T47D (cell line): ENCODE measurements at regions not wholly inside any gene's neighbourhood (a gene's known extent, or its start where the extent isn't known, plus 50 kb on each side); places are given as distances from the start of the nearest gene placed in this dataset.
"Not testable (repeated sequence)": the region's sequence is repeated elsewhere in the genome, so short reads cannot be mapped to it uniquely, and the experiment has no call there.

Experiments
- DNase-seq, 2 experiments: peaks; one replicate each; pipeline versions ENCODE4 v3.0.0 to v3.0.0-alpha.2; 2011 to 2012; ENCODE audit warnings: low read depth in 1 of 2, low spot score in 1 of 2
- JUND ChIP-seq: IDR thresholded peaks from 2 replicates; pipeline ENCODE4 v1.6.1; 2012; ENCODE audit warnings: low read depth
- in situ Hi-C: cut with HindIII; loops from 2 replicates; pipeline ENCODE4 v1.10.0; 2016; ENCODE audit warnings: low sequenced_read_pairs, low pct_unique_long_range_greater_than_20kb

DNA sequence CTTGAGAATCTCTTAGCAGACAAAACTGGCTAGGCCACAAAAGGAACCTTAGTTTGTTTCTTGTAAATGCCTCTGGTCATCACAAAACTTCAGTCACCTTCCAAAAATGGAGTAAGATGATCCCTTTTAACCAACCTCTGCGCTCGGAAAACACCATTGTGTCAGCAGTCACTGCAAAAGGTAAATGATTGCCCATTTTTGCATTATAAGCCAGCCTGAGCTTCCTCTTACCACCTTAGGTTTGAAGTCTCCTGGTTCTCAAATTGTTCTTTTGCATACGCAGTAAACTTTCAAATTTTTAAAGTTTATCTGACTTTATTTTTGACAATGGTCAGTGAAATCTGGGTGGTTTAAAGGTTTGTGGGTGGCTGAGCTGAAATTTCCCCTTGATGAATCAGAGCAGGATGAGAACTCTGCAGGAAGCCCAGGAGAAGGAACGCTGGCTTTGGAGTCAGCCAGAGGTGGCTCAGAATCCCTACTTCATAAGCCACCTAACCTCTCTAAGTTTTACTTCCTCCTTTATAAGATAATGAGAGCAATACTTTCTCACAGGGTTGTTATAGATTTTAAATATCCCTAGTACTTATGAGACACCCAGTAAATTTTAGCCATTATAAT, 131.4 kb downstream of the MED10 start:
- no peak for DNase-seq
- in situ Hi-C loops: no loop called here
- no peak for TF ChIP-seq JUND

DNA sequence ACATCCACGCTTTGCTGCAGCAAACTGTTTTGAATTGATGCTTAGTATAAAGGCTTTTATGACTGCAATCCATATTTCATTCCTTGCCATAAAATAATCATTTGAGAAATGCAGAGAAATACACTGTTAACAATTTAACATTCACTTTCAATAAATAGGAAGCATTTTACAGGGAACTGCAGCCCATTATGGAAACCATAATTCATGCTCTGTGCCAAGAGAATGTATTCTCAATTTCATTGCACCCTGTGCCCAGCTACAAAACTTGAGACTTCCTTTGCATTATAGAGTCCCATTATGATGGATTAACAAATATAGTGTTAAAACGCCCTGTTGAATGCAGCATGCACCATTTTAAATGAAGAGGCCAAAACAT, 134.0 kb downstream of the MED10 start:
- no peak for DNase-seq
- in situ Hi-C loops: no loop called here
- no peak for TF ChIP-seq JUND

DNA sequence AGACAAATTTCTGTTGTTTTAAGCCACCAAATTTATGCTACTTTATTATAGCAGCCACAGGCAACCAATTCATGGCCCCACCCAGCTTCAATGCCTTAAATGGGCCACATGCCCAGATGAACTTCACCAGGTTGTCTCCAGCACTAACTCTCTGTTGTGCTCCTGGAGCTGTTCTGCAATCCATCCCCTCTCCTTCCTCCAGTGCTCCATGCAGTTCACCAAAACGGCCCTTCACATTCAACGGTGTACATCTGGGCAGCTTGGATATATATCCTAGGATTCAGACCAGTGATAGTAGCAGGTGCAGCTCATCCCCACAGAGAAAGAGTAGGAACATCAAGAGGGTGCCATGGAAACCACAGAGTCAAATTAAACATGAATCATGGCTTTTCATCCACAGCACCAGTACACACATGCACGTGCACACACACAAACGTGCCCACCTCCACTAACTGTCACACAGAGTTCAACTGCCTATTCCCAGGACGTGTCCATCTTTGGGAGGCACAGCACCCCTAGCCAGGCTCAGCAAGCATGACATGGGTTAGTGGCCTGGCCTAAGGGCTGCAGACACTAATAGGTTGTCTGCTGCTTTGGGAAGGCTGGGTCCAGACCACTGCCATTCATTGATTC, 134.5 kb downstream of the MED10 start:
- no peak for DNase-seq
- no peak for TF ChIP-seq JUND
- in situ Hi-C loops: no loop called here

DNA sequence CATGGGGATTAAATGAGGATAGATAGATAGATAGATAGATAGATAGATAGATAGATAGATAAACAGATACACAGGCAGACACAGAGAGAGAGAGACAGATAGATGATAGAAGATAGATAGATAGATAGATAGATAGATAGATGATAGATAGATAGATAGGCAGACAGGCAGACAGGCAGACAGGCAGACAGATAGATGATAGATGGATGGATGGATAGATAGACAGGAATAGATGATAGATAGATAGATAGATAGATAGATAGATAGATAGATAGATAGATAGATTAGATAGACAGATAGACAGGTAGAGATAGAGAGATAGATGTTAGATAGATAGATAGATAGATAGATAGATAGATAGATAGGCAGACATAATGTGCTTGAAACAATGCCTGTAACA, 137.3 kb downstream of the MED10 start:
- DNase-seq, in situ Hi-C loops: not testable (repeated sequence)

DNA sequence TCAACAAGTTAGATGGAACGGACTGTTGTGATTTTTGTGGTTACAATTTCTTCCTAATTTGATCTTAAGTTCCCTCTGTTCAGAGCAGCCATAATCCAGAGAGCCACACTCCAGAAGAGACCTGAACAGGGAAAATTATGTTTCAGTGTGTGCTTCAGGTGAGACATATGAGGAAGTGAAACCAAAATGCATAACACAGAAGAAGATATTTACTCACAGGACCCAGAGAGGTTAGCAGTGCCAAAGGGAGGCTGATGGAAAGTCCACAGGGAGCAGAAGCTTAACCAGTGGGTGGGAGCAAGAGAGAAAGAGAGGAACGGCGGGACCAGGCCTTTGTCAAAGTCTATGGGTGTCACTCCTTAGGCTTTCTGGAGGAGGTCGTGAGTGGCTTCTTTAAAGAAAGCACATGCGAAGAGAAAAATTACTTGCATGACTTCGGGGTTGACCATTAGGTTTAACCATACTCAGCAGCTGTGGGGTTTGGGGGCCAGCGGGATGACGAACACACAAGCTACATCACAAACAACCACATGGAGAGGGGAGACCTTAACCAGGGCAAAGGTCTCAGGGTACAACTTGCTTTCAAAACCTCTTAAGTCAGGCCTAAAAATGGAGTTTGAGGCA, 141.4 kb downstream of the MED10 start:
- in situ Hi-C loops: no loop called here
- no peak for TF ChIP-seq JUND
- DNase-seq: no peak

DNA sequence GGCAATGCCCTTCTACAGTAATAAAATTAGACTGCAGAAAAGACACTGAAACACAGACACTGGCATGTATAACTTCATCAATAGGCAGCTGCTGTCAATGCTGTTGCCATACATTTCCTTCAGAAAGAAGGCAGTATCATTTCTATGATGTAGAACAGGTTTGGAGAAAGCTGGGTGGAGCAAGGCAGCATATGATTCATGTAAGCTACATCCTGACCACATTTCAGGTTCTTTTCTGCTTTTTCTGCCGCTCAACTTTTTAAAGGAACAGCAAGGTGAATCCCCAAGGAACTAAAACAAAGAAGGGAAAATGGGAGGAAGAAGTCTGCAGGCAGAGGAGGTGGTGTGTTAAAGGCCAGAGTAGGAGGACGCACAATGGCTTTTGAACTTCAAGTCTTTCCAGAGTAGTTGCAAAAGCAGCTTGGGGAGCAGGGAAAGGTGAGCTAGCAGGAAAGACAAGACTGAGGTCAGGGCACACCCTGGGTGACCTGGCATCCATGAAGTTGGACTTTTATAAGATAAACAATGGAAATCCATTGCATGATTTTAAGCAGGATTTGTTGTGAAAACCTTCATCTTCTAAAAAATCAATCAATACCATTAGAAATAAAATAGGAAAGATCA, 142.1 kb downstream of the MED10 start:
- TF ChIP-seq JUND: no peak
- no peak for DNase-seq
- in situ Hi-C loops: no loop called here

DNA sequence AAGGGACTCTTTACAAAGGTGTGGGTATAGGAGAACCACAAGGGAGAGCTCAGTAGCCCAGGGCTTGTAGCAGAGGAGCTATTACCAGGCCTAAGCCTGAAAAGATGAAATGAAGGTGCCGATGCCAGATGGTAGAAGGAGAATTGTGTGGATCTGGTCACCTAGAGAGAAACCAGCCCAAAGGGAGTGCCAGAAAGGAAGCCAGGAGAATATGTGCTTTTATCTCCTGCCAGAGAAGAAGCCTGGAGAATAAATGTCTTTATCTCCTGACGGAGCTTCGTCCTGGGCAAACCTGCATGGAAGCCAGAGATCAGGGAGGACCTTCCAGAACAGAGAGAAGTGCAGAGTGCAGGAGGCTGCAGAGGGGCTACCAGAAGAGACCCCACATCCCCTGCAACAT, 142.6 kb downstream of the MED10 start:
- no peak for TF ChIP-seq JUND
- in situ Hi-C loops: no loop called here
- DNase-seq: no peak

DNA sequence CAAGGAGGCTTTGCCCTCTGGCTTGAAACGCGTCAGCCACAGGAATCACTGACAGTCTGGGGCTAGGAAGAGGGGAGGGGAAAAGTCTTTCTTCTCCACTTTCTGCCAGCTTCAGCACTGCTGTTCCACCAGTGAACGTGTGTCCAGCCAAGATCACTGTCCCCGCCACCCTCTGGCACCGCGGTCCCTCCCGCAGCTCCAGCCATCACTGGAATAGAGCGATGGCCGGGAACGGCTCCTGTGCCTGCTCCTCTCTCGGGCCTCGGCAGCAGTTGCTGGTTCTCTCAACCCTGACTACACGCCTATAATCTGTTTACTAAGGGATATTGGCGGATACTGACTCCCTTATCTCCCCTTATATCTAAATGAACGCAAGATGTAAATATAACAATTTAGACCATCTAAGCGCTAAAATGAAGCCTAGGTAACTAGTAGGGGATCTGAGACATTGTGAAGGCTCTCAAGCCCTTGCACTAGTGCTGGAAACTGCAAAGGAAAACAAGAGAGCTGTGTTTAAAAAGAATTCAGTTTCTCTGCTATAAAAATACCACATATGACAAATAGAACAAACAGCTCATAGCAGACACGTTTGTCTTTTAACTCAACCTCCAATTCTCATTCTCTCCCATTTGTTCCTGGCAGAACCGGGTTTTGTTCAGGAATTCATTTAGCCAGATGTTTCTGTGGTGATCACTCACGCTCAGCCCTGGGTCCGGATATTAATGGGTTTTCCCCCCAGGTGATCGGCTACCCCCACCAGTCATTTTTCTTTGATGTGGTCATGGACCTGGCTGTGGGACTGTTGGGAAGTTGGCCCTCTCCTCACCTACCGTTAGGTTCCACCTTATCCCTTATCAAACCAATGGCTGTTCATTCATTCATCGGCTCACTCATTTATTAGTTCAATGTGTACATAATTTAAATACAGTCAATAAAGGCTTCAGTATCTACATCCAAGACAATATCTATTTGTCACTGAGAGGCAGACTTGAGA, 149.8 kb downstream of the MED10 start:
- in situ Hi-C loops: no loop called here
- TF ChIP-seq JUND: no peak
- DNase-seq: no peak

DNA sequence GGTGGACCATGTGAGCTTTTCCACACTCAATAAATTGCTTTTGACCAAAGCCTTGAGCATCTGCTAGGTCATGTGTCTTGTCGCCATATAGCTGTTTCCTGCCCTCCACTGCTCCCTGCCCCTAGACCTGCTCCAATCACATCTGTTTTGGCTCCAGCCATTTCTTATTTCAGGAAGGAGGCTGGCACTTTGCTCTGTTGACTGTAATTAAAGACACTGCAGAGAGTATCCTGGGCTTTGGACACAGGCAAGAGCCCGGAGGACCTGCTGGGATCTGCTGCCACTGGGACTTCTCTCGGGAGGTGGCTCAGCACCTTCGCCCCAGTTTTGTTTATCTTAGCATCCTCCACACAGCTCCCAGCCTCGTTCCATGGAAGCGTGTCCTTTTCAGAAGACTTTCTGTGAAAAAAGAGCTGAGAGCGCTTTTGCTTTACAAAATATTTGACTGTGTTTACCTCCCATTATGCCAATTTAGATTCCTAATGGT, 153.2 kb downstream of the MED10 start:
- in situ Hi-C loops: no loop called here
- DNase-seq: no peak
- TF ChIP-seq JUND: no peak

DNA sequence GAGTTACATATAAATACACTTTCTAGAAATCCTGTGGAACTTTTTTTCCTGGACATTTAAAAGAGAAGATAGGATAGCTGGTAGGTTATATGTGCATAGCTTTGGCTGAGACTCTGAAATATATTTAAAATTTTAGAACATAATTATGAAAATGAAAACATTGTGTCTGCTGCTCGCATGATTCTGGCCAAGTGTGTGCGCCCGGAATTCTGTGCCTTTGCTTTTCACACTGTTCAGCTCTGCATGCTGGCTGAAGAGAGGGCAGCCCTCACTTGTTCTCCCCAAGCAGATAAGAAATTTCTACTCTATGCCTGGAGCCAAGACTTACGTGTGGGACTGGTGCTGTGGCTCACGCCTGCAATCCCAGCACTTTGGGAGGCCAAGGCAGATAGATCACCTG, 153.9 kb downstream of the MED10 start:
- no peak for DNase-seq
- in situ Hi-C loops: no loop called here
- TF ChIP-seq JUND: no peak

DNA sequence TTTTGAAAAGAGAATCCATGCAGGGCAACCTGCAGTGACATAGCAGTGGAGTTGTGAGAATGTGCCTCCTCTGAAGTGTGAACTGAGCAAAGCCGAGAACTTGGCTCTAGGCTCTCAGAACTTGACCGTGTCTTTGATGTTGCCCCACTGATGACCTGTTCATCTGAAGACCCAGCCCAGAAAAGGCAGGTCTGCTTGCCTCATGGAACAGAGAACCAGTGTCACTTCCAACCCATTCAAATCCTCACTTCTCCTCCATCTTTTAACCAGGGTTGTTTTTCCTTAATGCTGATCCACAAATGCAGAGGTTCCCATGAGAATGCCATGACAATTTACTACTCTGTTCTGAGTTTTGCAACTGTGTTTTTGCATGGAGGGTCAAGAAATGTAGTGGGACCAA, 155.4 kb downstream of the MED10 start:
- DNase-seq: no peak
- no peak for TF ChIP-seq JUND
- in situ Hi-C loops: no loop called here

DNA sequence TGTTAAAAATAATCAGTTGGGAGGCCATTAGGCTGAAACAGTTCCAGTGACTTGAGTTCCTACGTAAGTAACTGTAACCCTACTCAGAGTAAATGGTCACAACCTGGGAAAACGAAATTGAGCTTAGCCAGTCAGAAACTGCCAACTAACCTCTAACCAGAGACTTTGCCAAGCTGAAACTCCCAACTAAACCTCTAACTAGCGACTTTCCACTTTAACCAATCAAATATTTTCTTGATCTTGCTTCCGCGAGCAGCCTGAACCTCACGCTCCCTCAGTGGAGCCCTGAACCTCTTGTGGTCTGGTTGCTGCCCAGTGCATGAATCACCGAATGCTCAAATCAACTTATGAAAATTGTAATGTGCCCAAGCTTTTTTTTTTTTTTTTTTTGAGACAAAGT, 156.2 kb downstream of the MED10 start:
- no peak for DNase-seq
- in situ Hi-C loops: no loop called here
- TF ChIP-seq JUND: no peak
